Endothelial cell of umbilical vein (primary cell): ENCODE measurements at regions not wholly inside any gene's neighbourhood (a gene's known extent, or its start where the extent isn't known, plus 50 kb on each side); places are given as distances from the start of the nearest gene placed in this dataset.

Experiments used
- GATA2 ChIP-seq: IDR thresholded peaks from 2 replicates; pipeline ENCODE4 v1.7.0; 2011; ENCODE audit warnings: low read depth, mild to moderate bottlenecking, moderate library complexity, mixed read lengths, low read length; ENCODE audit not compliant: insufficient read length, insufficient read depth
- POLR2A ChIP-seq: IDR thresholded peaks from 2 replicates; pipeline ENCODE4 v1.6.1; 2012; ENCODE audit warnings: low read depth, mild to moderate bottlenecking, control low read depth, low read length
- POLR2AphosphoS5 ChIP-seq: IDR thresholded peaks from 2 replicates; pipeline ENCODE4 v1.6.1; 2012; ENCODE audit warnings: low read depth, mild to moderate bottlenecking, control low read depth, low read length, moderate library complexity; ENCODE audit not compliant: insufficient read depth

DNA sequence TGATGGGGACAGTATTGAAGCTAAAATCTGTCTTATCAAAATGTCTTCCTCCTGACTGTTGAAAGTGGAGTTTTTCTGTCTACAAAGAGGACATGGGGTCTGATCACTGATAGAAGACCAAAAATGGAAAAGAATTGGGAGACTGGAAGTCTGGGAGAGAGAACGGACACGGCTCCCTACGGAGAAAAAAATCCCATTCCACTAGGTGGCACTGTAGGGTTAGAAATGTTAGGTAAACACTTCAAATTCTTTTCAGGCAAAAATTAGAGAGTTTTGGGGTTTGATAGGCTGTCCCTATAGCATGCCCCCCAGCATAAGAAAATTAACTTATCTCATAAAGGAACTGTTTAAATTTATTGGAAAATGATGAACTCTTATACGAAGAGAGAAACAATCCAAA is 200.5 kb downstream of the FAM133A start:
- TF ChIP-seq POLR2A (no peak), POLR2AphosphoS5 (no peak), GATA2 (no peak)
